Endothelial cell of umbilical vein (primary cell): ENCODE measurements at regions not wholly inside any gene's neighbourhood (a gene's known extent, or its start where the extent isn't known, plus 50 kb on each side); places are given as distances from the start of the nearest gene placed in this dataset.

Experiments
- BruUV-seq: library from RNA; stranded (reverse); fragments of 400-500 nt; replicated peaks from 2 replicates; lab custom pipeline; 2021; lab: Mats Ljungman, UMichigan
- CTCF ChIA-PET: fragments of 300-600, 350-600 bp; sonication (Branson Sonifier 250); formaldehyde crosslinking; loops from one replicate; lab custom pipeline; 2021; ENCODE audit warnings: antibody characterized with exemption, inconsistent platforms; lab: Charles Lee
- POLR2A ChIA-PET: fragments of 300-600, 350-600 bp; sonication (Branson Sonifier 250); formaldehyde crosslinking; loops from one replicate; lab custom pipeline; 2021; ENCODE audit warnings: antibody characterized with exemption, inconsistent platforms; lab: Charles Lee
- DNase-seq: peaks from one replicate; pipeline ENCODE4 v3.0.0-alpha.2; 2011; ENCODE audit warnings: low read depth, low spot score
- FAIRE-seq: peaks from 2 replicates; lab custom pipeline; 2011; peaks lifted over from hg19 to GRCh38; lab: Jason Lieb, UNC
- H2AFZ ChIP-seq: 2 replicates; pipeline ENCODE4 v1.6.0; 2012; ENCODE audit warnings: low read depth, low read length, control low read depth, inconsistent platforms
- H3K27ac ChIP-seq: 2 replicates; pipeline ENCODE4 v1.5.1; 2011; ENCODE audit warnings: low read depth, mild to moderate bottlenecking, control low read depth, low read length, moderate library complexity; ENCODE audit not compliant: insufficient read depth
- H3K27me3 ChIP-seq, 2 experiments: 2 replicates each; pipeline versions ENCODE4 v1.6.0 to v1.6.1; 2011; ENCODE audit warnings: low read length in 2 of 2, mixed read lengths in 1 of 2; ENCODE audit not compliant: control insufficient read depth in 2 of 2, insufficient read depth in 2 of 2
- H3K36me3 ChIP-seq, 2 experiments: 2 replicates in 1 of 2; 3 replicates in 1 of 2; pipeline ENCODE4 v1.5.1; 2011; ENCODE audit warnings: low read length in 2 of 2, mild to moderate bottlenecking in 1 of 2, moderate library complexity in 1 of 2; ENCODE audit not compliant: control insufficient read depth in 2 of 2, insufficient read depth in 2 of 2; ENCODE audit errors: extremely low read depth in 1 of 2
- H3K4me1 ChIP-seq: 3 replicates; pipeline ENCODE4 v1.5.1; 2011; ENCODE audit warnings: mild to moderate bottlenecking, low read length; ENCODE audit not compliant: control insufficient read depth, insufficient read depth; ENCODE audit errors: extremely low read depth
- H3K4me2 ChIP-seq: 2 replicates; pipeline ENCODE4 v1.6.1; 2011; ENCODE audit warnings: low read length, control low read depth, mixed read lengths; ENCODE audit not compliant: insufficient read depth
- H3K4me3 ChIP-seq, 3 experiments: fragments of 200-600 bp in 1 of 3; sonication (generic), shearing (Covaris generic) in 1 of 3; replicated peaks in 1 of 3; 2 replicates each; pipeline ENCODE4 v1.5.1; 2011 to 2016; ENCODE audit warnings: control low read depth in 3 of 3, low read length in 3 of 3, mild to moderate bottlenecking in 2 of 3, inconsistent platforms in 1 of 3, low read depth in 1 of 3, moderate library complexity in 1 of 3; ENCODE audit not compliant: insufficient read depth in 1 of 3
- H3K79me2 ChIP-seq: 2 replicates; pipeline ENCODE4 v1.6.0; 2012; ENCODE audit warnings: low read length, inconsistent platforms; ENCODE audit not compliant: control insufficient read depth, insufficient read depth
- H3K9ac ChIP-seq: replicated peaks from 2 replicates; pipeline ENCODE3; 2011; ENCODE audit warnings: low read length, control low read depth; ENCODE audit not compliant: insufficient read depth; ENCODE audit errors: extremely low read depth
- H3K9me1 ChIP-seq: replicated peaks from 3 replicates; pipeline ENCODE4 v1.6.0; 2011; ENCODE audit warnings: mild to moderate bottlenecking, low read length; ENCODE audit not compliant: control insufficient read depth, insufficient read depth; ENCODE audit errors: extremely low read depth
- H3K9me3 ChIP-seq: replicated peaks from 2 replicates; pipeline ENCODE4 v1.5.1; 2012; ENCODE audit warnings: low read length, inconsistent platforms; ENCODE audit not compliant: control insufficient read depth, insufficient read depth
- H4K20me1 ChIP-seq: replicated peaks from 2 replicates; pipeline ENCODE3; 2011; ENCODE audit warnings: mild to moderate bottlenecking, low read length; ENCODE audit not compliant: control insufficient read depth, insufficient read depth; ENCODE audit errors: extremely low read depth
- EZH2 ChIP-seq: IDR thresholded peaks from 2 replicates; pipeline ENCODE4 v1.6.1; 2012; ENCODE audit warnings: borderline replicate concordance, low read depth, mild to moderate bottlenecking, moderate library complexity, low read length, inconsistent platforms; ENCODE audit not compliant: severe bottlenecking
- FOS ChIP-seq: IDR thresholded peaks from 2 replicates; pipeline ENCODE4 v1.6.1; 2011; ENCODE audit warnings: mild to moderate bottlenecking, low read length, moderate library complexity, borderline replicate concordance; ENCODE audit not compliant: insufficient read depth
- GATA2 ChIP-seq: IDR thresholded peaks from 2 replicates; pipeline ENCODE4 v1.7.0; 2011; ENCODE audit warnings: low read depth, mild to moderate bottlenecking, moderate library complexity, mixed read lengths, low read length; ENCODE audit not compliant: insufficient read length, insufficient read depth
- JUN ChIP-seq: IDR thresholded peaks from 2 replicates; pipeline ENCODE4 v1.6.1; 2011; ENCODE audit warnings: borderline replicate concordance, low read depth; ENCODE audit not compliant: insufficient read length, insufficient read depth
- MYC ChIP-seq: IDR thresholded peaks from one replicate; pipeline ENCODE4 v1.6.1; 2011; ENCODE audit warnings: mild to moderate bottlenecking, low read depth, low read length
- POLR2A ChIP-seq: IDR thresholded peaks from 2 replicates; pipeline ENCODE4 v1.6.1; 2012; ENCODE audit warnings: low read depth, mild to moderate bottlenecking, control low read depth, low read length
- POLR2AphosphoS5 ChIP-seq: IDR thresholded peaks from 2 replicates; pipeline ENCODE4 v1.6.1; 2012; ENCODE audit warnings: low read depth, mild to moderate bottlenecking, control low read depth, low read length, moderate library complexity; ENCODE audit not compliant: insufficient read depth
- dilution Hi-C: fragments of 300-500 bp; cut with MboI; formaldehyde crosslinking; loops from one replicate; pipeline ENCODE4 v1.15.0; 2019; ENCODE audit warnings: low sequenced_read_pairs; ENCODE audit not compliant: extremely low pct_ligation_motif_present
- intact Hi-C: fragments of 100-400 bp; cut with micrococcal nuclease; formaldehyde crosslinking; loops from one replicate; pipeline ENCODE4 v1.10.0; 2022
- TF ChIP-seq, protein P1 (sequence below): IDR thresholded peaks from 2 replicates; pipeline ENCODE4 v1.6.1; 2011; ENCODE audit not compliant: insufficient read depth, insufficient read length

GRCh38 chr4:188624370-188624769 is 485.1 kb downstream of the TRIML1 start:
- DNase-seq, result no peak
- no peak overlapping the region for H3K27ac ChIP-seq
- H3K27me3 ChIP-seq, result no peaks in the 10 kb centered on the region
- H3K4me1 ChIP-seq, result no peaks in the 10 kb centered on the region
- FAIRE-seq, result no peak
- intact Hi-C loops (no loop called here), dilution Hi-C loops (no loop called here)
- H3K9me1 ChIP-seq, result no peaks in the 10 kb centered on the region
- H3K4me2 ChIP-seq, result no peak overlapping the region
- no peaks in the 10 kb centered on the region for H3K9me3 ChIP-seq
- BruUV-seq, result no TSS peak
- no peak for TF ChIP-seq EZH2
- TF ChIP-seq FOS, result no peak
- ChIA-PET POLR2A (no interaction called here), CTCF (no interaction called here)
- H3K9ac ChIP-seq, result no peak overlapping the region
- no peaks in the 10 kb centered on the region for H3K79me2 ChIP-seq
- no peaks in the 10 kb centered on the region for H3K36me3 ChIP-seq
- H3K4me3 ChIP-seq, result no peak overlapping the region
- no peaks in the 10 kb centered on the region for H4K20me1 ChIP-seq
- no peak overlapping the region for H2AFZ ChIP-seq

- FAIRE-seq, result no peak
These were observed 488.7 kb downstream of the TRIML1 start for GRCh38 chr4:188627892-188628291.

More at GRCh38 chr4:188627892-188628291, 488.7 kb downstream of the TRIML1 start:
- Histone ChIP-seq H3K27me3 (no peaks in the 10 kb centered on the region), H3K79me2 (no peaks in the 10 kb centered on the region), H3K9me1 (no peaks in the 10 kb centered on the region), H3K9me3 (peaks cover 3% of the 10 kb centered on the region), H3K4me3 (no peak overlapping the region), H3K36me3 (no peaks in the 10 kb centered on the region), H3K9ac (no peak overlapping the region), H3K27ac (no peak overlapping the region), H4K20me1 (no peaks in the 10 kb centered on the region), H2AFZ (no peak overlapping the region), H3K4me2 (no peak overlapping the region), H3K4me1 (no peaks in the 10 kb centered on the region)
- intact Hi-C loops (no loop called here), dilution Hi-C loops (no loop called here)
- DNase-seq, result no peak
- no TSS peak for BruUV-seq
- TF ChIP-seq, protein P1, sequence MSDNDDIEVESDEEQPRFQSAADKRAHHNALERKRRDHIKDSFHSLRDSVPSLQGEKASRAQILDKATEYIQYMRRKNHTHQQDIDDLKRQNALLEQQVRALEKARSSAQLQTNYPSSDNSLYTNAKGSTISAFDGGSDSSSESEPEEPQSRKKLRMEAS, result no peak
- no peak for TF ChIP-seq FOS
- TF ChIP-seq JUN, result no peak
- TF ChIP-seq EZH2, result no peak
- no peak for TF ChIP-seq POLR2A
- no peak for TF ChIP-seq MYC
- no peak for TF ChIP-seq GATA2
- TF ChIP-seq POLR2AphosphoS5, result no peak
- POLR2A ChIA-PET, result no interaction called here
- CTCF ChIA-PET, result no interaction called here
